Pancreas (tissue), 10 donors: ENCODE measurements at regions not wholly inside any gene's neighbourhood (a gene's known extent, or its start where the extent isn't known, plus 50 kb on each side); places are given as distances from the start of the nearest gene placed in this dataset.

Source experiments
- ATAC-seq, 4 donors: fragments of 200-7000 bp; cut with Tn5 transposase; one replicate each; pipeline versions ENCODE4 v1.8.0 to v1.9.1; 2020; ENCODE audit warnings: mild to moderate bottlenecking in 4 of 4, moderate library complexity in 4 of 4
- DNase-seq, 6 donors: peaks; one replicate each; pipeline ENCODE4 v3.0.0-alpha.2; 2020
- FAIRE-seq: peaks from 2 replicates; lab custom pipeline; 2012; peaks lifted over from hg19 to GRCh38; lab: Jason Lieb, UNC
- H3K27ac ChIP-seq, 4 donors: fragments of 200-600 bp; sonication (generic); 1 replicate in 3 of 4; 2 replicates in 1 of 4; pipeline versions ENCODE4 v1.5.0 to v1.8.0; 2020
- H3K27me3 ChIP-seq, 4 donors: fragments of 200-600 bp; one replicate each; pipeline ENCODE4 v1.8.0; 2021
- H3K36me3 ChIP-seq, 3 donors: fragments of 200-600 bp; sonication (generic) in 1 of 3; one replicate each; pipeline versions ENCODE4 v1.5.0 to v1.8.0; 2020 to 2021
- H3K4me1 ChIP-seq, 3 donors: fragments of 200-600 bp; one replicate each; pipeline ENCODE4 v1.8.0; 2021
- H3K4me3 ChIP-seq, 4 donors: fragments of 200-600 bp; sonication (generic) in 2 of 4; one replicate each; pipeline versions ENCODE4 v1.5.0 to v1.8.0; 2020 to 2021
- H3K9me3 ChIP-seq, 4 donors: fragments of 200-600 bp; one replicate each; pipeline ENCODE4 v1.8.0; 2021
- CTCF ChIP-seq, 4 donors: fragments of 200-600 bp; sonication (generic) in 3 of 4; IDR thresholded peaks; one replicate each; pipeline versions ENCODE4 v1.5.0 to v1.8.0; 2021; ENCODE audit warnings: antibody characterized with exemption in 4 of 4
- WGBS, 2 donors: extraction: QIAGEN DNeasy Blood & Tissue Kit; methylation state at CpG; one replicate each; pipeline ENCODE4 v1.1.7; 2013; 5-methylcytosine and 5-hydroxymethylcytosine counted together
- intact Hi-C, 3 donors: fragments of 100-400 bp; cut with DNase I; formaldehyde crosslinking; loops; one replicate each; pipeline versions ENCODE4 v1.11.1 to v1.14.2; 2022
- donor health status: healthy with polysubstance abuse.
- donor health status: DM: no; HTN: no; CAD: no; lungs with moderate emphysema.
- donor health status: DM: no; HTN: no; CAD: no.
- donor health status: control.
- donor health status: control.
- donor health status: Bipolar disorder and iron deficiency.
- donor health status: DM: yes; HTN: yes; CAD: no.
- donor health status: DM: no; HTN: no; CAD: no.
- donor health status: DM: no; HTN: no; CAD: no.
- donor health status: DM: yes; HTN: yes; CAD: no.

GRCh38 chr21:20685475-20685874, 312.7 kb upstream of the NCAM2 start:
- TF ChIP-seq CTCF (IDR thresholded peaks at IDR 0.05), result no peak
- no peaks in the 10 kb centered on the region for H3K27me3 ChIP-seq

GRCh38 chr21:20698585-20698984, 299.6 kb upstream of the NCAM2 start:
- H3K9me3 ChIP-seq, result no peaks in the 10 kb centered on the region
- 57 to 85% methylated on average over 1 of the region's 1 CpG for WGBS, 2 donors
- H3K27me3 ChIP-seq, result no peaks in the 10 kb centered on the region
- ATAC-seq (no peak), FAIRE-seq (no peak), DNase-seq (no peak)
- intact Hi-C loops, result no loop called here
- H3K27ac ChIP-seq, result no peak overlapping the region
- H3K4me1 ChIP-seq, result no peaks in the 10 kb centered on the region
- no peak for TF ChIP-seq CTCF (IDR thresholded peaks at IDR 0.05)
- H3K36me3 ChIP-seq, result no peaks in the 10 kb centered on the region
- no peak overlapping the region for H3K4me3 ChIP-seq

More at GRCh38 chr21:20685475-20685874, 312.7 kb upstream of the NCAM2 start:
- no peaks in the 10 kb centered on the region for H3K4me1 ChIP-seq
- intact Hi-C loops, result no loop called here
- H3K27ac ChIP-seq, result no peak overlapping the region
- no peaks in the 10 kb centered on the region for H3K36me3 ChIP-seq
- WGBS, 2 donors, result 53 to 69% methylated on average over 1 of the region's 1 CpG
- no peaks in the 10 kb centered on the region for H3K9me3 ChIP-seq
- FAIRE-seq (no peak), DNase-seq (no peak), ATAC-seq (no peak)
- H3K4me3 ChIP-seq, result no peak overlapping the region

- no peak for TF ChIP-seq CTCF (IDR thresholded peaks at IDR 0.05)
- intact Hi-C loops, result no loop called here
- no peaks in the 10 kb centered on the region for H3K4me1 ChIP-seq
- H3K4me3 ChIP-seq, result no peak overlapping the region
- DNase-seq, result no peak
- no peak for FAIRE-seq
- 62 to 75% methylated on average over 6 of the region's 6 CpGs for WGBS, 2 donors
- H3K9me3 ChIP-seq, result no peaks in the 10 kb centered on the region
- no peaks in the 10 kb centered on the region for H3K27me3 ChIP-seq
- no peak overlapping the region for H3K27ac ChIP-seq
- H3K36me3 ChIP-seq, result no peaks in the 10 kb centered on the region
- ATAC-seq, result no peak
These were observed 297.0 kb upstream of the NCAM2 start for GRCh38 chr21:20701235-20701634.

- no peak for TF ChIP-seq CTCF (IDR thresholded peaks at IDR 0.05)
- Histone ChIP-seq H3K4me1 (no peaks in the 10 kb centered on the region), H3K27me3 (no peaks in the 10 kb centered on the region), H3K9me3 (no peaks in the 10 kb centered on the region), H3K36me3 (no peaks in the 10 kb centered on the region), H3K27ac (no peak overlapping the region), H3K4me3 (no peak overlapping the region)
- intact Hi-C loops, result no loop called here
- DNase-seq (no peak), ATAC-seq (no peak), FAIRE-seq (no peak)
- WGBS, 2 donors, result 29 to 32% methylated on average over 4 of the region's 4 CpGs
These were observed 295.0 kb upstream of the NCAM2 start for GRCh38 chr21:20703112-20703767.

GRCh38 chr21:20720623-20721022, 277.6 kb upstream of the NCAM2 start:
- no peak overlapping the region for H3K4me3 ChIP-seq
- no peak for TF ChIP-seq CTCF (IDR thresholded peaks at IDR 0.05)
- ATAC-seq, result no peak
- intact Hi-C loops, result no loop called here
- no peaks in the 10 kb centered on the region for H3K36me3 ChIP-seq
- no peak overlapping the region for H3K27ac ChIP-seq
- no peaks in the 10 kb centered on the region for H3K27me3 ChIP-seq
- no peaks in the 10 kb centered on the region for H3K4me1 ChIP-seq
- no peak for FAIRE-seq
- DNase-seq, result no peak
- 40 to 43% methylated on average over 2 of the region's 2 CpGs for WGBS, 2 donors
- H3K9me3 ChIP-seq, result no peaks in the 10 kb centered on the region
